T-helper 2 cell treated with Interferon-gamma antibody and Interleukin-4, amounts not matched to agents 5 μg/mL and 100 μg/mL, for 36 hours (primary cell): ENCODE measurements at regions not wholly inside any gene's neighbourhood (a gene's known extent, or its start where the extent isn't known, plus 50 kb on each side); places are given as distances from the start of the nearest gene placed in this dataset.

Experiments used
- DNase-seq: peaks from one replicate; pipeline ENCODE4 v3.0.0; 2021; ENCODE audit warnings: low spot score
- H3K27ac Mint-ChIP-seq: one replicate; pipeline ENCODE4 v1.8.0; 2021; ENCODE audit warnings: mild to moderate bottlenecking, mixed read lengths
- H3K27me3 Mint-ChIP-seq: one replicate; pipeline ENCODE4 v1.8.0; 2021; ENCODE audit warnings: low read depth, mixed read lengths
- H3K36me3 Mint-ChIP-seq: one replicate; pipeline ENCODE4 v1.8.0; 2021; ENCODE audit warnings: low read depth, mixed read lengths
- H3K4me1 Mint-ChIP-seq: one replicate; pipeline ENCODE4 v1.8.0; 2021; ENCODE audit warnings: low read depth, mixed read lengths
- H3K4me3 Mint-ChIP-seq: one replicate; pipeline ENCODE4 v1.8.0; 2022; ENCODE audit warnings: mild to moderate bottlenecking, moderate library complexity, mixed read lengths
- H3K9me3 Mint-ChIP-seq: one replicate; pipeline ENCODE4 v1.8.0; 2021; ENCODE audit warnings: mixed read lengths

DNA sequence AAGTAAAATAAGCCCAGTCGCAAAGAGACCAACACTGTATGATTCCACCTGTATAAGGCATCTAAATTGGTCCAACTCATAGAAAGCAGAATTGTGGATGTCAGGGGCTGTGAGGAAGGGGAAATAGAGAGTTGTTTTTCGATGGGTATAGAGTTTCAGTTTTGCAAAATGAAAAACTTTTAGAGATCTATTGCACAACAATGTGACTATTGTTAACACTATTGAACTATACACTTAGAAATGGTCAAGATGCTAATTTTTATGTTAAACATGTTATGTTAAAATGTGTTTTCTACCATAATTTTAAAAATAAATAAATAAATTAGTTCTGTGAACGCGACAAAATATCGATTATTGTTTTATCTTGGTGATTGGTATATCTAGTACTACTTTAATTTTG, 192.4 kb downstream of the PTGER3 start:
- no peak overlapping the region for H3K4me3 Mint-ChIP-seq
- H3K4me1 Mint-ChIP-seq = no peaks in the 10 kb centered on the region
- H3K27ac Mint-ChIP-seq = no peak overlapping the region
- peaks cover 4% of the 10 kb centered on the region for H3K9me3 Mint-ChIP-seq
- H3K36me3 Mint-ChIP-seq = no peaks in the 10 kb centered on the region
- no peak for DNase-seq
- peaks cover 2% of the 10 kb centered on the region for H3K27me3 Mint-ChIP-seq

DNA sequence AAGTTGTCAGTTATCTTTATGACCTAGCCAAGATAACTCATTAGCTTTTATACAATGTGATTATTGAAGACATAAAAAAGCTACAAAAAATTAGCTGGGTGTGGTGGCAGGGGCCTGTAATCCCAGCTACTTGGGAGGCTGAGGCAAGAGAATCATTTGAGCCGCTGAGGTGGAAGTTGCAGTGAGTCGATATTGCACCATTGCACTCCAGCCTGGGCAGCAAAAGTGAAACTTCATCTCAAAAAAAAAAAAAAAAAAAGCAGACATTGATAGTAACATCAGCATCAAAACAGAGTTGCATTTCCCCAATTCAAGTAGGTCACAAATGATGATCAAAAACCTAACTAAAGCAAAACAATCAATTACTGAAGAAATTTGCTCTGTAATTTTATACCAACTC, 191.4 kb downstream of the PTGER3 start:
- DNase-seq = no peak
- Mint-ChIP-seq H3K4me1 (no peaks in the 10 kb centered on the region), H3K36me3 (no peaks in the 10 kb centered on the region), H3K4me3 (no peak overlapping the region), H3K9me3 (peaks cover 2% of the 10 kb centered on the region), H3K27ac (no peak overlapping the region), H3K27me3 (peaks cover 5% of the 10 kb centered on the region)

DNA sequence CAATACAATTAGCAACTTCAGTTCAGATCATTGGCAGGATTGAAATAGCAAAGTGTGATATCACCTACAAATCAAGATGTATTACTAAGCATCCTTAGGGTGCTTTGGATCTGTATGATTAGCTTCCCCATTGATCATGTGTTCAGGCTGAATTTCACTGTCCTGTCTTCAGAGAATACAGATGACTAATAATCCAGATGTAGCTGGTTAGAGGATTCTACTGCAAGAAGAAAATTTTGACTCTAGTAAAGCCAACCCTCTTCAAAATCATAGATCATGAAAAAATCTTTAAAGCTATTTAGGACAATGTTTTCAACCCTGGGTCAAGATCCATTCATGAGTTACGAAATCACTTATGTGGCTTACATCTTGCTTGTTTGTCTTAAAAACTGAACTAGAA, 184.4 kb downstream of the PTGER3 start:
- H3K4me1 Mint-ChIP-seq = peaks cover 17% of the 10 kb centered on the region
- DNase-seq = no peak
- no peaks in the 10 kb centered on the region for H3K36me3 Mint-ChIP-seq
- no peak overlapping the region for H3K27ac Mint-ChIP-seq
- peaks cover 10% of the 10 kb centered on the region for H3K27me3 Mint-ChIP-seq
- H3K9me3 Mint-ChIP-seq = no peaks in the 10 kb centered on the region
- H3K4me3 Mint-ChIP-seq = no peak overlapping the region

DNA sequence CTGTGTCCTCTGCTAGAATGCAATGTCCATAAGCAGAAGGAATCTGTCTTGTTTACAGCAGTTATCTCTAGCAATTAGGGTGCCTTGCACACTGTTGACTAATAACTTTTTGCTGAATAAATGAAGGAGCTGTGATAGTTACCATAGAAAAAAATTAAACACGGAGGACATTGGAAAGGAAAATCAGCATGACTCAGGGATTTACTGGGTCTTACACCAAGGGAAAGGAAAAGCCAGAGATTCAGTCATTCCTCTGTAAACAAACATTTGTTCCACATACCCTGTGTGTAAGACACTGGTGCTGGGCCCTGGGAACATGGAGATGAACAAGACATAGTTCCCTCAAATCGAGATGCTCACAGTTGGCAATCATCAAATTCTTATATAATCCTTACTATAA, 183.3 kb downstream of the PTGER3 start:
- Mint-ChIP-seq H3K9me3 (no peaks in the 10 kb centered on the region), H3K4me1 (peaks cover 17% of the 10 kb centered on the region), H3K27me3 (peaks cover 10% of the 10 kb centered on the region), H3K27ac (no peak overlapping the region), H3K4me3 (no peak overlapping the region), H3K36me3 (no peaks in the 10 kb centered on the region)
- no peak for DNase-seq

DNA sequence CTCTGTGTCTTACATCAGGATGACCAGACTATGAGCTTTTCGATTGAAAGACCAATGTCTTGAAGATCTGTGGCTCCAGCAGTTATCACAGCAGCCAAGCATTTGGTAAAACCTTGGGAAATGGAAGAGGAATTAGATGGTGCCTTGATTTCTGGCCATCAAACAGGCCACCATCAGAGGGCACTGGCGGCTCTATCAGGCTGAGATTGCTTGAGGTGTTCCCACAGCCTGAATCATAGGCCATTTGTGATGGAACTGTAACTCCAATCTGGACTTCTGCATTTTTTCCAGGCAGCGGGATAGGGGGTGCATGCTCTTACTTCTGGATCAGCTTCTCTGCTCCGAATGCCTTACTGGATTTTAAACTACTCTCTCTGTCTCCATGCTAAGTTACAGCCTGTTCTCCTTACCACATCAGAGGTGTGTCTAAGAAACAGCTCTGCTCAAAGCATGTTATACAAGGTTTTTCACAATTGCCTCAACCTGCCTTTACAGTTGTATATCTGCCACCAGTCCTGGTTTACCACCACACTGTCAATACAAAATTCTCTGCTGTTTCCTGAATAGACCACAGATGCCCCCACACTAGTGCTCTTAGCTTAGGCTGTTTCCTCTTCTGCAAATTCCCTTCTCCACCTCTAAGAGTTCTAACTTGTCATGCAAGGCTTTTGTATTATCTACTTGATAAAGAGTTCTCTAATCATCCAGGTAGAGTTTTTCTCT, 180.9 kb downstream of the PTGER3 start:
- H3K4me1 Mint-ChIP-seq = peaks cover 17% of the 10 kb centered on the region
- no peak overlapping the region for H3K27ac Mint-ChIP-seq
- no peak for DNase-seq
- no peaks in the 10 kb centered on the region for H3K9me3 Mint-ChIP-seq
- peaks cover 7% of the 10 kb centered on the region for H3K27me3 Mint-ChIP-seq
- no peak overlapping the region for H3K4me3 Mint-ChIP-seq
- H3K36me3 Mint-ChIP-seq = no peaks in the 10 kb centered on the region

DNA sequence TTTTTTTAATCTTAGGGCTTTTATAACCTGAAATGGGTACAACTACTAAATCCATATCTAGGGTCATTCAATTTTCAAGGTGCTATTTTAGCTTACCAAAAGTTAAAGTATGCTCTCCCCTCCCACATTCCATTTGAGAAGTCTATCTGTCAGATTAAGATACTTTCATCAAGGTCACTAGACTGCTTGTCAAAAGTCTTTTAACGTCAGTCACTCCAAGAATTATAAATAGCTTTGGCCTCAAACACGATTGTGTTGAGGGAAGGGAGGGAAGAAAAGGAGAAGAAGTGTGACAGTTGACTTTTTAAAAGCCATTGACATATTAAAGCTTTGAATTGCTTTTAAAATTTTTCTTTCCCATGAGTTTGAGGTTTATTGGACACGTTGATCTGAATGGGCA, 175.8 kb downstream of the PTGER3 start:
- DNase-seq = no peak
- H3K27ac Mint-ChIP-seq = no peak overlapping the region
- H3K27me3 Mint-ChIP-seq = peaks cover 13% of the 10 kb centered on the region
- H3K4me1 Mint-ChIP-seq = peaks cover 4% of the 10 kb centered on the region
- no peak overlapping the region for H3K4me3 Mint-ChIP-seq
- no peaks in the 10 kb centered on the region for H3K9me3 Mint-ChIP-seq
- no peaks in the 10 kb centered on the region for H3K36me3 Mint-ChIP-seq

DNA sequence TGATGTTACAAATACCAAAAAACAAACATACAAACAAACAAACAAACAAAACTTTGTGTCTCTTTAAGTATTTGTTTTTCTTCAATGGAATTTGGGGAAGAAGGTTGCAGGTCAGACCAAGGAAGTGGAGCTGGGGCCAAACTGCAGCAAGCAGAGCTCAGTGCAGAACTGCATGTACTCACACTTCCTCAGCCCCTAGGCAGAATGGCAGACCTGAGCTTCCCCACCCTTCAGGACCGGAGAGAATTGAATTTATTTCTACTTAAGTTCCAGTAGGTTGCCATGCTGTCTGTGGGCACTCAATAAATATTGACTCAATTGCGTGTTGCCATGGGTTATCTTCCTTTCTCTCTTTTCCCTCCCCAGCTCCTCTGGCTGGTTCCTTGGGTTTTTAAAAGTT, 173.6 kb downstream of the PTGER3 start:
- Mint-ChIP-seq H3K4me1 (no peaks in the 10 kb centered on the region), H3K4me3 (no peak overlapping the region), H3K36me3 (no peaks in the 10 kb centered on the region), H3K27me3 (peaks cover 24% of the 10 kb centered on the region), H3K9me3 (no peaks in the 10 kb centered on the region), H3K27ac (no peak overlapping the region)
- DNase-seq = no peak

DNA sequence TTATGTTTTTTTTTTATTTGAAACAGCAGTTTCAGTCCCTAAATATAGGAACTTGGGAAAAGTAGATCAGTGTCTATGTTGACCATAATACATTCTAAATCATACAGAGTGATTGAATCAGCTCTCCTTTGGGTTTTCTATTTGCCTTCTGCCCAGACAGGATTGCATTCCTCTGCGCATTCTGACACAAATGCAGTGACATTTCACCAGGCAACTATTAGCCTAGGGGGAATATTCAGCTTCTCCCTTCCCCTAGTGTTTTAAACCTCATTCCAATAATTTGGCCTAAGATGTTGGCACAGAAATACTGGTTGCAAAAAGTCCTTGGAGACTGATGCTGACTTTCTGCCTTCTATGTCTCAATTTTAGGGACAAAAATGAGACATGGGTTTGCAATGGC, 172.8 kb downstream of the PTGER3 start:
- Mint-ChIP-seq H3K9me3 (no peaks in the 10 kb centered on the region), H3K27ac (no peak overlapping the region), H3K4me1 (no peaks in the 10 kb centered on the region), H3K4me3 (no peak overlapping the region), H3K36me3 (no peaks in the 10 kb centered on the region), H3K27me3 (peaks cover 28% of the 10 kb centered on the region)
- DNase-seq = no peak

DNA sequence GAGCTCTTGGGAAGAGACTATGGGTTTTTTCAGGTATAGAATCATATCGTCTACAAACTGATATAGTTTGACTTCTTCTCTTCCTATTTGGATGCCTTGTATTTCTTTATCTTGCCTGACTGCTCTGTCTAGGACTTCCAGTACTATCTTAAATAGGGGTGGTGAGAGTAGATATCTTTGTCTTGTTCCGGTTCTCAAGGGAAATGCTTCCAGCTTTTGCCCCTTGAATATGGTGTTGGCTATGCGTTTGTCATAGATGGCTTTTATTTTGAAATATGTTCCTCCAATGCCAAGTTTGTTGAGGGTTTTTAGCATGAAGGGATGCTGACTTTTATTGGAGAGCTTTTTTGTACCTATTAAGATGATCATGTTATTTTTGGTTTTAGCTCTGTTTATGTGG, 170.3 kb downstream of the PTGER3 start:
- DNase-seq = no peak
- Mint-ChIP-seq H3K27me3 (peaks cover 28% of the 10 kb centered on the region), H3K36me3 (no peaks in the 10 kb centered on the region), H3K9me3 (no peaks in the 10 kb centered on the region), H3K4me1 (no peaks in the 10 kb centered on the region), H3K27ac (no peak overlapping the region), H3K4me3 (no peak overlapping the region)

DNA sequence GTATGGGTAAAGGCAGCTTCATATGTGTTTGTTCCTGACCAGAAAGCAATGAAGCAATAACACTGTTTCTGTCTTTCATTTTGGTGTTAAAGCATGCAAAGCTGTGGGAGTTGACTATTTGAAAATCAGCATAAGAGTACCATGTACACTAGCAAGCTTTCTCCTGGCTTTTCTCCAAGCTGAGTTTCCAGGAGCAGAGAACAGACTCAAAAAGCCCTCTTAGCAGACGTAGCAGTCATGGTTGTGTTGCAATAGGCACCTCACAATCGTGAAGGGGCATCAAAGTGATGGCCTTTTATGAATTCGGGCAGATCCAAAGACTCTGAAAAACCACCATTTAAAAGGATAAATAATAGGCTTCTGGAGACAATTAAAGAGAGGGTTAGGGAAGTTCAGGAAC, 159.7 kb downstream of the PTGER3 start:
- Mint-ChIP-seq H3K27ac (no peak overlapping the region), H3K9me3 (no peaks in the 10 kb centered on the region), H3K4me1 (no peaks in the 10 kb centered on the region), H3K4me3 (no peak overlapping the region), H3K27me3 (peaks cover 39% of the 10 kb centered on the region), H3K36me3 (no peaks in the 10 kb centered on the region)
- DNase-seq = no peak

DNA sequence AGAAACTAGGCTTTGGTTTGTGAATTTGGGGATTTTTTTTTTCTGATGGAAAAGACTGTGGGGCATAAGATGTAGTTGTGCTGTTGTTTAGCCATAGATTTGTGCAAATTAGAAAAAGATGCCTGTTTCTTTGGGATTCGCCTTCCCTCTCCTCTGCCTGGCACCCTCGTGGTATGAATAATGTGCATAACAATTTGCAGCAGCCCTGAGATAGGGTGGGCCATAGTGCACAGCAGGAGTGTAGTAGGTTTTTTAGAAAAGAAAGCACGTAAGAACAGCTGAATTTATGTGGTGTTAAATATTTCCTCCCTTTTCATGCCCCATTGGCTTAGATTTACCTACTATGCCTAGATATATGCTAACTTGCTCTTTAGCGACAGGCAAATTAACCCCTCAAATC, 158.9 kb downstream of the PTGER3 start:
- Mint-ChIP-seq H3K4me1 (no peaks in the 10 kb centered on the region), H3K4me3 (no peak overlapping the region), H3K9me3 (no peaks in the 10 kb centered on the region), H3K36me3 (no peaks in the 10 kb centered on the region), H3K27me3 (peaks cover 43% of the 10 kb centered on the region), H3K27ac (no peak overlapping the region)
- no peak for DNase-seq

DNA sequence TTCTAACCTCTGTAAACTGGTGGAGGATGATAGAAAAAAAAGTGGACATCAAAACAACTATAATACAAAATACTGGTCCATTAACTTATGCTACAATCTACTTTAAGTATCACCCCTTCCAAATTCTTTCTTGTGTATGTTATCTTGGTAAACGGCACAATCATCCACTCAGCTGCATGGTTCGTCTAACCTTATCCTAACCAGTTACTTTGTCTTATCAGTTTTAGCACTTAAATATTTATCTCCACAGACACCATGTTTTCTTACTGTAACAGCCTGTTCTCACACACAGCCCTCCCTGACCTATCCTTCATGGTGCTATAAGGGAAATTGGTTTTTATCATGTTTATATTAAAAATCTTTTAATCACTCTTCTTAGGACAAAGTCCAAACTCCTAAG, 157.2 kb downstream of the PTGER3 start:
- no peak for DNase-seq
- Mint-ChIP-seq H3K4me1 (peaks cover 4% of the 10 kb centered on the region), H3K27ac (no peak overlapping the region), H3K36me3 (no peaks in the 10 kb centered on the region), H3K9me3 (no peaks in the 10 kb centered on the region), H3K27me3 (peaks cover 43% of the 10 kb centered on the region), H3K4me3 (no peak overlapping the region)

DNA sequence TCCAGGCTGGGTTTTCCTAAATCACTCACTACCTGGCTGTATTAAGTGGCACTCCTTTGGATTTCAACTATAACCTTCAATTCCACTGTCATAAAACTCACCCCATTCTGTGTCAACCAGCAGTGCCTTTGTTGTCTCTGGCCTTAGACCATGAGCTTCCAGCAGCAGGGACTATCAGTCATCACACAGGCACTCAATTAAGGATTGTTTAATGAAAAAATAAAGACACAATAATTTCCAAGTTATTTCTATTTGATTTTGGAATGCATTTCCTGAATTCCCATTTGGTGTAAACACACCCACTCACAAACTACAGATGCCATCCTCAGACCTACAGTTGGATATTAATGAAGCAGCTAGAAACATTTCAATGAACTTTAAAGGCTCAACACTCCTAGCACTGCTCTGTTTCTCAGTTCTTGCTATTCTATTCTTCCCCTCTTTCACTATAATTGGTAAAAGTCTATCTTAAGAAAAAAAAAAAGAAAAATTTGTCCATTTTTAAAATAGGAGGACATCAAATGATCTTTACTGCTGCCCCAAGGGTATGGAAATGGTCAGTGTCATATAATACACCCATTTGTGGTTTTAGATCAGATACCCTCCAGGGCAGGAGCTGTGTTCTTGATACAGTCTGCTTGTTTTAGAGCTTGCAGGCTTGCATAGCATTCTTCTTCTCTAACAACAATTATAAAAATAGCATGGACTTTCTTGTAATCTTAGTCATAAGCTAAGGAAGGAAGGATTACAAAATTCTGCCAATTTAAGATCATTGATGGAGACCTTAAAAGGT, 156.4 kb downstream of the PTGER3 start:
- H3K36me3 Mint-ChIP-seq = no peaks in the 10 kb centered on the region
- H3K9me3 Mint-ChIP-seq = no peaks in the 10 kb centered on the region
- H3K27me3 Mint-ChIP-seq = peaks cover 41% of the 10 kb centered on the region
- H3K4me1 Mint-ChIP-seq = peaks cover 7% of the 10 kb centered on the region
- no peak for DNase-seq
- H3K27ac Mint-ChIP-seq = no peak overlapping the region
- H3K4me3 Mint-ChIP-seq = no peak overlapping the region

DNA sequence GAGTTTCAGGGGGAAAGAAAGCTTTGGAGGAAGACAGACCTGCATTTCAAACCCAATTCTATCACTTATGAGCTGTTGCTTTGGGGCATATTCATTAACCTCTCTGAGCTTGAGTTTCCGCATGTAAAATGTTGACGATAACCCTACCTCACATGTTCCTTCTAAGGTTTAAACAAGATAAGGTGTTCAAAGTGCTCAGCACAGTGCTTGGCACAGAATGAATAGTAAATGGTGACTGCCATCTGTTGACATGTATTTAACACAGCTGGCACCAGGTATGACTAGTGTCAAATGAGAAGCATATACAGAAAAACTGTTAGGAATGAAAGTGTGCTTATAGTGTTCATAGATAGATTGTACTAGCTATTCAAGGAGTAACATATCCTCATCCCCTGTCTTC, 155.5 kb downstream of the PTGER3 start:
- H3K27me3 Mint-ChIP-seq = peaks cover 36% of the 10 kb centered on the region
- H3K4me3 Mint-ChIP-seq = no peak overlapping the region
- H3K9me3 Mint-ChIP-seq = no peaks in the 10 kb centered on the region
- DNase-seq = no peak
- H3K4me1 Mint-ChIP-seq = peaks cover 7% of the 10 kb centered on the region
- H3K36me3 Mint-ChIP-seq = no peaks in the 10 kb centered on the region
- H3K27ac Mint-ChIP-seq = no peak overlapping the region

DNA sequence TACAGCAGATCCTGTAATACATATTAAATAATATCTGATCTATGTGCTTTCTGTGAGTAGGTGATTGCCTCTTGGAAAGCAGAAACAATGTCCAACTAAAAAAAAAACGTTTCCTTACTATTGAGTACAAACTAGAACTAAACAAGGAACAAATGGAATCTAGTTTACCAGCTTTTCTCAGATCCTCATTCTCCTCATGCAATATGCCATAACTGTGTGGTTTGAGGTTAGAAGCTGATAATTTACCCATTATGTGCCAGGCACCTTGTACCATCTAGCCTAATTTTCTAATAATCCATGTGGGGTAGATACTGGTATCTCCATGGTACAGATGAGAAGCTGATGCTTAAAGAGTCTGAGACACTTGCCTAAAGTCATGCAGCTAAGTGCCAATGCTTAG, 154.7 kb downstream of the PTGER3 start:
- Mint-ChIP-seq H3K9me3 (no peaks in the 10 kb centered on the region), H3K27me3 (peaks cover 39% of the 10 kb centered on the region), H3K36me3 (no peaks in the 10 kb centered on the region), H3K4me1 (peaks cover 7% of the 10 kb centered on the region), H3K27ac (no peak overlapping the region), H3K4me3 (no peak overlapping the region)
- DNase-seq = no peak
